ENCODE measurements at regions not wholly inside any gene's neighbourhood (a gene's known extent, or its start where the extent isn't known, plus 50 kb on each side); places are given as distances from the start of the nearest gene placed in this dataset.
"Not testable (repeated sequence)": the region's sequence is repeated elsewhere in the genome, so short reads cannot be mapped to it uniquely, and the experiment has no call there.

GRCh38 chr11:97069160-97069559 lies 679.3 kb downstream of the JRKL start:
- Histone ChIP-seq H3K9ac (ENCODE audit: low read length) (no peak overlapping the region), H3K4me3 (ENCODE audit: control extremely low read depth in 1 of 5, extremely low read depth in 1 of 5, insufficient read depth in 1 of 5, low read depth in 2 of 5, low read length in 4 of 5) (no peak overlapping the region), H4K20me1 (ENCODE audit: control insufficient read depth, insufficient read depth, low read length, poor library complexity, severe bottlenecking) (no peaks in the 10 kb centered on the region), H3K79me2 (ENCODE audit: control insufficient read depth, insufficient read depth, low read length) (no peaks in the 10 kb centered on the region), H3K27me3 (replicated peaks in 1 of 4; ENCODE audit: control extremely low read depth in 1 of 4, control insufficient read depth in 3 of 4, insufficient read depth in 4 of 4, low read length in 3 of 4) (no peaks in the 10 kb centered on the region), H2AFZ (ENCODE audit: insufficient read depth, low read depth, low read length, poor library complexity, severe bottlenecking) (no peak overlapping the region), H3K27ac (ENCODE audit: low read length in 2 of 2) (no peak overlapping the region), H3K4me1 (ENCODE audit: control insufficient read depth in 2 of 2, insufficient read depth in 2 of 2, low read length in 2 of 2) (no peaks in the 10 kb centered on the region), H3K9me3 (ENCODE audit: control extremely low read depth in 1 of 3, control insufficient read depth in 2 of 3, insufficient read depth in 1 of 3, low read length in 2 of 3) (peaks cover 0 to 16% (median 4%) of the 10 kb centered on the region in 3 donors), H3K36me3 (replicated peaks in 1 of 2; ENCODE audit: control extremely low read depth in 1 of 2, control insufficient read depth in 1 of 2, extremely low read depth in 1 of 2, insufficient read depth in 2 of 2, low read length in 1 of 2) (no peaks in the 10 kb centered on the region), H3K4me2 (replicated peaks; ENCODE audit: low read depth, low read length, poor library complexity, severe bottlenecking) (no peak overlapping the region)
- H3K27me3 Mint-ChIP-seq = no peaks in the 10 kb centered on the region
- H3K27ac Mint-ChIP-seq = no peak overlapping the region
- CTCF ChIA-PET = no interaction called here
- ATAC-seq (ENCODE audit: low read depth) (no peak), DNase-seq (no peak)
- POLR2A ChIA-PET = no interaction called here
- 80% methylated on average over 1 of the region's 3 CpGs for WGBS (ENCODE audit: insufficient coverage)
- TF ChIP-seq EZH2 (IDR thresholded peaks at IDR 0.05; ENCODE audit: borderline replicate concordance, insufficient read depth, low read depth, low read length, poor library complexity, severe bottlenecking) = no peak
- TF ChIP-seq CTCF (IDR thresholded peaks at IDR 0.05) = no peak
- no peak overlapping the region for H3K4me3 Mint-ChIP-seq
- H3K4me1 Mint-ChIP-seq = no peaks in the 10 kb centered on the region
- peaks cover 12% of the 10 kb centered on the region for H3K9me3 Mint-ChIP-seq (ENCODE audit: insufficient read depth)
- intact Hi-C loops (cut with micrococcal nuclease) = no loop called here

GRCh38 chr11:97072420-97072819 lies 682.6 kb downstream of the JRKL start:
- Histone ChIP-seq H3K4me3 (ENCODE audit: control extremely low read depth in 1 of 5, extremely low read depth in 1 of 5, insufficient read depth in 1 of 5, low read depth in 2 of 5, low read length in 4 of 5) (no peak overlapping the region), H4K20me1 (ENCODE audit: control insufficient read depth, insufficient read depth, low read length, poor library complexity, severe bottlenecking) (no peaks in the 10 kb centered on the region), H3K4me1 (ENCODE audit: control insufficient read depth in 2 of 2, insufficient read depth in 2 of 2, low read length in 2 of 2) (no peaks in the 10 kb centered on the region), H3K36me3 (replicated peaks in 1 of 2; ENCODE audit: control extremely low read depth in 1 of 2, control insufficient read depth in 1 of 2, extremely low read depth in 1 of 2, insufficient read depth in 2 of 2, low read length in 1 of 2) (no peaks in the 10 kb centered on the region), H3K9me3 (ENCODE audit: control extremely low read depth in 1 of 3, control insufficient read depth in 2 of 3, insufficient read depth in 1 of 3, low read length in 2 of 3) (peaks cover 0 to 16% (median 8%) of the 10 kb centered on the region in 3 donors), H3K79me2 (ENCODE audit: control insufficient read depth, insufficient read depth, low read length) (no peaks in the 10 kb centered on the region), H3K9ac (ENCODE audit: low read length) (no peak overlapping the region), H2AFZ (ENCODE audit: insufficient read depth, low read depth, low read length, poor library complexity, severe bottlenecking) (no peak overlapping the region), H3K27ac (ENCODE audit: low read length in 2 of 2) (no peak overlapping the region), H3K27me3 (replicated peaks in 1 of 4; ENCODE audit: control extremely low read depth in 1 of 4, control insufficient read depth in 3 of 4, insufficient read depth in 4 of 4, low read length in 3 of 4) (no peaks in the 10 kb centered on the region), H3K4me2 (replicated peaks; ENCODE audit: low read depth, low read length, poor library complexity, severe bottlenecking) (no peak overlapping the region)
- TF ChIP-seq EZH2 (IDR thresholded peaks at IDR 0.05; ENCODE audit: borderline replicate concordance, insufficient read depth, low read depth, low read length, poor library complexity, severe bottlenecking) = no peak
- no peak for TF ChIP-seq CTCF (IDR thresholded peaks at IDR 0.05)
- Mint-ChIP-seq H3K4me1 (no peaks in the 10 kb centered on the region), H3K27me3 (no peaks in the 10 kb centered on the region), H3K27ac (no peak overlapping the region), H3K4me3 (no peak overlapping the region), H3K9me3 (ENCODE audit: insufficient read depth) (peaks cover 17% of the 10 kb centered on the region)
- DNase-seq (no peak), ATAC-seq (ENCODE audit: low read depth) (no peak)
- POLR2A ChIA-PET = no interaction called here
- CTCF ChIA-PET = no interaction called here
- WGBS (ENCODE audit: insufficient coverage) = no CpG with 5 or more reads among the region's 2 CpGs
- intact Hi-C loops (cut with micrococcal nuclease) = no loop called here

- H4K20me1 ChIP-seq (ENCODE audit: control insufficient read depth, insufficient read depth, low read length, poor library complexity, severe bottlenecking); CTCF ChIA-PET; H3K9ac ChIP-seq (ENCODE audit: low read length); H3K79me2 ChIP-seq (ENCODE audit: control insufficient read depth, insufficient read depth, low read length); H3K4me3 Mint-ChIP-seq; H3K27ac ChIP-seq (ENCODE audit: low read length in 2 of 2); H3K4me2 ChIP-seq (replicated peaks; ENCODE audit: low read depth, low read length, poor library complexity, severe bottlenecking); H3K27ac Mint-ChIP-seq; H3K27me3 Mint-ChIP-seq; intact Hi-C loops (cut with micrococcal nuclease); H3K4me1 Mint-ChIP-seq; H3K4me1 ChIP-seq (ENCODE audit: control insufficient read depth in 2 of 2, insufficient read depth in 2 of 2, low read length in 2 of 2); ATAC-seq (ENCODE audit: low read depth); H3K36me3 ChIP-seq (replicated peaks in 1 of 2; ENCODE audit: control extremely low read depth in 1 of 2, control insufficient read depth in 1 of 2, extremely low read depth in 1 of 2, insufficient read depth in 2 of 2, low read length in 1 of 2); H3K27me3 ChIP-seq (replicated peaks in 1 of 4; ENCODE audit: control extremely low read depth in 1 of 4, control insufficient read depth in 3 of 4, insufficient read depth in 4 of 4, low read length in 3 of 4); POLR2A ChIA-PET; H2AFZ ChIP-seq (ENCODE audit: insufficient read depth, low read depth, low read length, poor library complexity, severe bottlenecking); DNase-seq; H3K4me3 ChIP-seq (ENCODE audit: control extremely low read depth in 1 of 5, extremely low read depth in 1 of 5, insufficient read depth in 1 of 5, low read depth in 2 of 5, low read length in 4 of 5): not testable (repeated sequence)
- peaks cover 0 to 15% (median 8%) of the 10 kb centered on the region in 3 donors for H3K9me3 ChIP-seq (ENCODE audit: control extremely low read depth in 1 of 3, control insufficient read depth in 2 of 3, insufficient read depth in 1 of 3, low read length in 2 of 3)
- peaks cover 19% of the 10 kb centered on the region for H3K9me3 Mint-ChIP-seq (ENCODE audit: insufficient read depth)
- 89% methylated on average over 8 of the region's 19 CpGs for WGBS (ENCODE audit: insufficient coverage)
These were observed 686.9 kb downstream of the JRKL start for GRCh38 chr11:97076666-97077065.
